Loucy (cell line): ENCODE measurements at regions not wholly inside any gene's neighbourhood (a gene's known extent, or its start where the extent isn't known, plus 50 kb on each side); places are given as distances from the start of the nearest gene placed in this dataset.

Source experiments
- H2AFZ ChIP-seq: fragments of 200-600 bp; sonication (generic); 2 replicates; pipeline ENCODE4 v1.6.0; 2016; ENCODE audit warnings: antibody characterized with exemption, mild to moderate bottlenecking, low read length, moderate library complexity
- H3F3A ChIP-seq: fragments of 200-600 bp; 2 replicates; pipeline ENCODE4 v1.6.0; 2016; ENCODE audit warnings: antibody characterized with exemption, low read depth, mild to moderate bottlenecking
- H3K27me3 ChIP-seq: fragments of 200-600 bp; sonication (generic); 2 replicates; pipeline ENCODE4 v1.6.1; 2014; ENCODE audit warnings: low read length, mild to moderate bottlenecking; ENCODE audit not compliant: insufficient read depth, poor library complexity, severe bottlenecking
- H3K36me3 ChIP-seq: fragments of 200-600 bp; sonication (generic); 2 replicates; pipeline ENCODE4 v1.6.1; 2016; ENCODE audit warnings: low read length; ENCODE audit not compliant: insufficient read depth
- H3K4me1 ChIP-seq: fragments of 200-600 bp; sonication (generic); 2 replicates; pipeline ENCODE4 v1.5.1; 2014; ENCODE audit warnings: low read length, mild to moderate bottlenecking; ENCODE audit not compliant: insufficient read depth, poor library complexity, severe bottlenecking
- H3K4me2 ChIP-seq: fragments of 200-600 bp; sonication (generic); 2 replicates; pipeline ENCODE4 v1.6.0; 2014; ENCODE audit warnings: antibody characterized with exemption, low read length, low read depth, mild to moderate bottlenecking; ENCODE audit not compliant: poor library complexity, severe bottlenecking
- H3K4me3 ChIP-seq: fragments of 200-600 bp; sonication (generic); 2 replicates; pipeline ENCODE4 v1.5.1; 2014; ENCODE audit warnings: low read length, mild to moderate bottlenecking, mixed read lengths; ENCODE audit not compliant: poor library complexity, severe bottlenecking
- H3K79me2 ChIP-seq: fragments of 200-600 bp; sonication (generic); 2 replicates; pipeline ENCODE4 v1.6.1; 2014; ENCODE audit warnings: low read length; ENCODE audit not compliant: insufficient read depth
- H3K9ac ChIP-seq: fragments of 200-600 bp; sonication (generic); 2 replicates; pipeline ENCODE4 v1.6.0; 2014; ENCODE audit warnings: mild to moderate bottlenecking, low read depth, low read length, moderate library complexity; ENCODE audit not compliant: poor library complexity, severe bottlenecking
- H3K9me2 ChIP-seq: fragments of 200-600 bp; sonication (generic); replicated peaks from 2 replicates; pipeline ENCODE4 v1.6.1; 2016; ENCODE audit warnings: low read depth, low read length, mixed read lengths
- H3K9me3 ChIP-seq: fragments of 200-600 bp; sonication (generic); 2 replicates; pipeline ENCODE4 v1.6.1; 2014; ENCODE audit warnings: mild to moderate bottlenecking, antibody characterized with exemption, low read length, low read depth; ENCODE audit not compliant: insufficient read depth
- H4K20me1 ChIP-seq: fragments of 200-600 bp; sonication (generic); 2 replicates; pipeline ENCODE4 v1.6.0; 2014; ENCODE audit warnings: antibody characterized with exemption, low read length, mild to moderate bottlenecking; ENCODE audit not compliant: insufficient read depth, poor library complexity, severe bottlenecking
- EZH2phosphoT487 ChIP-seq: fragments of 200-600 bp; IDR thresholded peaks from 2 replicates; pipeline ENCODE4 v1.6.1; 2018; ENCODE audit warnings: antibody characterized with exemption, mild to moderate bottlenecking, moderate library complexity, borderline replicate concordance
- TF ChIP-seq, protein P1 (sequence below): fragments of 200-600 bp; sonication (generic); conservative IDR thresholded peaks from 2 replicates; pipeline ENCODE4 v1.5.1; 2014; ENCODE audit warnings: mild to moderate bottlenecking, antibody characterized with exemption, low read length

DNA sequence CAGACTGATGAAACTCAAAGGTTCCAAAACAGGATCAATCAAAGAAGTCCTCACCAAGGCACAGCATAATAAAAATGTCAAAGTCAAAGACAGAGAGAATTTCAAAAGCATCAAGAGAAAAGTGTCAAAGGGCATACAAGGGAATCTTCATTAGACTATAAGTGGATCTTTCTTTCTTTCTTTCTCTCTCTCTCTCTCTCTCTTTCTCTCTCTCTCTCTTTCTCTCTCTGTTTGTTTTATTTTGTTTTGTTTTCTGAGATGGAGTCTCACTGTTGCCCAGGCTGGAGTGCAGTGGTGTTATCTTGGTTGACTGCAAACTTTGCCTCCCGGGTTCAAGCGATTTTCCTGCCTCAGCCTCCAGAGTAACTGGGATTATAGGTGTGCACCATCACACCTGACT lies 148.3 kb upstream of the CD180 start:
- H2AFZ ChIP-seq = no peak overlapping the region
- peaks cover 10% of the 10 kb centered on the region; the same call in 1 of the 2 replicates for H3K9me3 ChIP-seq
- H3K9me2 ChIP-seq = no peaks in the 10 kb centered on the region
- H3K4me2 ChIP-seq = no peak overlapping the region
- H3K4me1 ChIP-seq = peaks cover 12% of the 10 kb centered on the region
- no peaks in the 10 kb centered on the region for H3K36me3 ChIP-seq
- no peaks in the 10 kb centered on the region for H3K27me3 ChIP-seq
- H3K4me3 ChIP-seq = no peak overlapping the region
- no peak overlapping the region for H3K9ac ChIP-seq
- H3F3A ChIP-seq = no peaks in the 10 kb centered on the region
- H3K79me2 ChIP-seq = no peaks in the 10 kb centered on the region
- TF ChIP-seq EZH2phosphoT487 = no peak
- TF ChIP-seq, protein P1, sequence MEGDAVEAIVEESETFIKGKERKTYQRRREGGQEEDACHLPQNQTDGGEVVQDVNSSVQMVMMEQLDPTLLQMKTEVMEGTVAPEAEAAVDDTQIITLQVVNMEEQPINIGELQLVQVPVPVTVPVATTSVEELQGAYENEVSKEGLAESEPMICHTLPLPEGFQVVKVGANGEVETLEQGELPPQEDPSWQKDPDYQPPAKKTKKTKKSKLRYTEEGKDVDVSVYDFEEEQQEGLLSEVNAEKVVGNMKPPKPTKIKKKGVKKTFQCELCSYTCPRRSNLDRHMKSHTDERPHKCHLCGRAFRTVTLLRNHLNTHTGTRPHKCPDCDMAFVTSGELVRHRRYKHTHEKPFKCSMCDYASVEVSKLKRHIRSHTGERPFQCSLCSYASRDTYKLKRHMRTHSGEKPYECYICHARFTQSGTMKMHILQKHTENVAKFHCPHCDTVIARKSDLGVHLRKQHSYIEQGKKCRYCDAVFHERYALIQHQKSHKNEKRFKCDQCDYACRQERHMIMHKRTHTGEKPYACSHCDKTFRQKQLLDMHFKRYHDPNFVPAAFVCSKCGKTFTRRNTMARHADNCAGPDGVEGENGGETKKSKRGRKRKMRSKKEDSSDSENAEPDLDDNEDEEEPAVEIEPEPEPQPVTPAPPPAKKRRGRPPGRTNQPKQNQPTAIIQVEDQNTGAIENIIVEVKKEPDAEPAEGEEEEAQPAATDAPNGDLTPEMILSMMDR = no peak
- H4K20me1 ChIP-seq = no peaks in the 10 kb centered on the region

DNA sequence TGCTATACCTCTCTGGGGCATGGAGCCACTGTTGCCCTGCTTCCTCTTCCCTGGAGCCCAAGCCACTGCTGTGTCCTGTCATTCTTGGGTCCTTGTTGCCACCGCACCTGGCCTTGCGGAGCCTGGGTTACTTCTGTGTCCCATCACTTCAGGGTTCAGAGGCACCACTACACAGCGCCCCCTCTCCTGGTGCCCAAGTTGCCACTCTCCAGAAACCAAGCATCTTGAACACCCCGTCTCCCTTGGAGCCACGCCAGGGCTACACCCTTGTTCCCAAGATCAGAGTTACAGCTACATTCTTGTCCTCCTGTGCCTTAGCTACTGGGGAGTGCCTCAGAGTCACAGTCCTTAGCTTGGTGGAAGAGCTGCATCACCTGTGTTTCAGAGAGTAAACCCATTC lies 147.2 kb upstream of the CD180 start:
- Histone ChIP-seq H3K4me3 (no peak overlapping the region), H3K9me3 (peaks cover 10% of the 10 kb centered on the region; the same call in 1 of the 2 replicates)
- TF ChIP-seq, protein P1 = no peak
- TF ChIP-seq EZH2phosphoT487 = no peak

DNA sequence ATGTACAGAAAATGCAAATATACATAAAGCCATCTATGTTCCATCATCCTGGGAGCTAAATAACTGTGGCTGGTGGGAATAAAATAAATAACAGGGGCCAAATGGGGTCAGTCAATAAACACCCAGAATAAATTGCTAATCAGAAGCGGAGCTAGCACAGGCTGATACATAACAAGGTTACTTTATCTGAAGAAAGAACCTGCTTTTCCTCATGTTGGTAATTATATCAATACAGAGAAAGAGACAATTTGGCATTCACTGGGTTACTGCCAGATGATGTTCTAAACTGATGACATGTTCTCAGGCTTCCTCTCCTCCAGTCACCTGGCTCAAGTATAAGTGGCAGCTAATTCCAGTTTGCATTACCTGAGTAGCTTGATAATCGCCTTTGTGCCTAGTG lies 144.9 kb upstream of the CD180 start:
- Histone ChIP-seq H3K9me2 (no peaks in the 10 kb centered on the region), H3K79me2 (no peaks in the 10 kb centered on the region), H3K4me3 (no peak overlapping the region), H3K9me3 (peaks cover 10% of the 10 kb centered on the region; the same call in 1 of the 2 replicates), H4K20me1 (no peaks in the 10 kb centered on the region), H3K27me3 (no peaks in the 10 kb centered on the region), H3K36me3 (no peaks in the 10 kb centered on the region), H2AFZ (no peak overlapping the region), H3K9ac (no peak overlapping the region), H3F3A (no peaks in the 10 kb centered on the region), H3K4me1 (peaks cover 10% of the 10 kb centered on the region), H3K4me2 (no peak overlapping the region)
- no peak for TF ChIP-seq EZH2phosphoT487
- TF ChIP-seq, protein P1 = no peak

More for the DNA sequence above, 147.2 kb upstream of the CD180 start:
- Histone ChIP-seq H2AFZ (no peak overlapping the region), H4K20me1 (no peaks in the 10 kb centered on the region), H3K79me2 (no peaks in the 10 kb centered on the region), H3F3A (no peaks in the 10 kb centered on the region), H3K27me3 (no peaks in the 10 kb centered on the region), H3K36me3 (no peaks in the 10 kb centered on the region), H3K4me2 (no peak overlapping the region), H3K4me1 (peaks cover 7% of the 10 kb centered on the region), H3K9me2 (no peaks in the 10 kb centered on the region), H3K9ac (no peak overlapping the region)
